ENCODE measurements at regions not wholly inside any gene's neighbourhood (a gene's known extent, or its start where the extent isn't known, plus 50 kb on each side); places are given as distances from the start of the nearest gene placed in this dataset.

GRCh38 chr16:55082591-55082976 lies 151.9 kb downstream of the IRX5 start:
- no peaks in the 10 kb centered on the region for H3K9me3 ChIP-seq (ENCODE audit: low read length)
- no TSS peak for BruUV-seq (replicated peaks)
- H3K36me3 ChIP-seq (ENCODE audit: insufficient read depth, low read length): no peaks in the 10 kb centered on the region
- intact Hi-C loops (cut with micrococcal nuclease; ENCODE audit: unreplicated experiment): no loop called here
- CTCF ChIA-PET (ENCODE audit: unreplicated experiment): no interaction called here
- H2AFZ ChIP-seq (ENCODE audit: low read length): no peak overlapping the region
- H3K79me2 ChIP-seq (ENCODE audit: insufficient read depth, low read depth, low read length): no peaks in the 10 kb centered on the region
- H3K4me3 ChIP-seq (ENCODE audit: low read depth, low read length, poor library complexity, severe bottlenecking): no peak overlapping the region
- H4K20me1 ChIP-seq (ENCODE audit: insufficient read depth, low read length): no peaks in the 10 kb centered on the region
- no peak overlapping the region for H3K27ac ChIP-seq (ENCODE audit: low read depth, low read length, poor library complexity, severe bottlenecking)
- no peaks in the 10 kb centered on the region for H3K4me1 ChIP-seq (ENCODE audit: insufficient read depth, low read length, poor library complexity, severe bottlenecking)
- TF ChIP-seq EZH2phosphoT487 (IDR thresholded peaks at IDR 0.05; ENCODE audit: borderline replicate concordance, low read depth, low read length) (no peak), CTCF (conservative IDR thresholded peaks at IDR 0.05; ENCODE audit: low read length) (no peak)
- no peak for DNase-seq (ENCODE audit: low spot score)
- POLR2A ChIA-PET: no interaction called here
- H3K4me2 ChIP-seq (ENCODE audit: low read length): no peak overlapping the region
- no peaks in the 10 kb centered on the region for H3K9me2 ChIP-seq (ENCODE audit: insufficient read depth, low read length)

DNA sequence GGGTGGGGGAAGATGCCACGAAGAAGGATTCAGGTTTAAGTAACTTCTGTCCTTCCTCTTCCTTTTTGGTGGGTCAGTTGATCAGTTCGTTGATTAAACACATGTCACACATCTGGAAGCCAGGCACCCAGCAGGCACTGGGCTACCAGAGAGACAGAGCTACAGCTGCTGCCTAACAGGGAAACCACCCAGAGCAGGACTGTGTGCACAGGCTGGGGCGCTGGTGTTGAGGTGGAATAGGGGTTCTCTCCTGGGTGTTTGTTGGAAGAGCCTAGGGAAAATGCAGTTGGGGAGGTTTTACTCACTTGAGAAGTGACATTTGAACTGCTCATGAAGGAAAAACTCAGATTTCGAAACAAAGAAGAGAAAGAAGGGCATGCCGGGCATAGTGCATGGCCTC lies 152.4 kb downstream of the IRX5 start:
- POLR2A ChIA-PET: no interaction called here
- Histone ChIP-seq H2AFZ (ENCODE audit: low read length) (no peak overlapping the region), H3K36me3 (ENCODE audit: insufficient read depth, low read length) (no peaks in the 10 kb centered on the region), H3K4me1 (ENCODE audit: insufficient read depth, low read length, poor library complexity, severe bottlenecking) (no peaks in the 10 kb centered on the region), H4K20me1 (ENCODE audit: insufficient read depth, low read length) (no peaks in the 10 kb centered on the region), H3K9me3 (ENCODE audit: low read length) (no peaks in the 10 kb centered on the region), H3K79me2 (ENCODE audit: insufficient read depth, low read depth, low read length) (no peaks in the 10 kb centered on the region), H3K4me3 (ENCODE audit: low read depth, low read length, poor library complexity, severe bottlenecking) (no peak overlapping the region), H3K4me2 (ENCODE audit: low read length) (no peak overlapping the region), H3K9me2 (ENCODE audit: insufficient read depth, low read length) (no peaks in the 10 kb centered on the region), H3K27ac (ENCODE audit: low read depth, low read length, poor library complexity, severe bottlenecking) (no peak overlapping the region)
- CTCF ChIA-PET (ENCODE audit: unreplicated experiment): no interaction called here
- no TSS peak for BruUV-seq (replicated peaks)
- intact Hi-C loops (cut with micrococcal nuclease; ENCODE audit: unreplicated experiment): no loop called here
- DNase-seq (ENCODE audit: low spot score): no peak
- TF ChIP-seq EZH2phosphoT487 (IDR thresholded peaks at IDR 0.05; ENCODE audit: borderline replicate concordance, low read depth, low read length) (no peak), CTCF (conservative IDR thresholded peaks at IDR 0.05; ENCODE audit: low read length) (no peak)

DNA sequence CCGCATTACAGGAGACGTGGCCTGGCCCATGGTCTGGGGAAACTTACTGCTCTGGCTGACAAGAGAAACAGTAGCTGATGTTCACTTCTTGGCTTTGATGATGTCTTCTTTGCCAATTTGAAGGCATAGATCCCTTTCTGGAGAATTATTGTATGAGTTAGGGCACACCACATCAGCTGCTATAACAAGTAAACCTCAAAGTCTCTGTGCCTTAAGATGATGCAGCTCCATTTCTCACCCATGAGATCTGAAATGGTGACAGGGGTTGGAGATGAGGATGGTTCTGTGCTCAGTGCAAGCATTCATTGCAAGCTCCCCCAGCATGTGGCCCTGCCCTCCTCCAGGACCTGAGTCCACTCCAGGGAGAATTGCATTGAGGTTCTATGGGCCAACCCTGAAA lies 157.4 kb downstream of the IRX5 start:
- BruUV-seq (replicated peaks): no TSS peak
- no peaks in the 10 kb centered on the region for H3K36me3 ChIP-seq (ENCODE audit: insufficient read depth, low read length)
- no peak overlapping the region for H3K4me3 ChIP-seq (ENCODE audit: low read depth, low read length, poor library complexity, severe bottlenecking)
- intact Hi-C loops (cut with micrococcal nuclease; ENCODE audit: unreplicated experiment): no loop called here
- ChIA-PET POLR2A (no interaction called here), CTCF (ENCODE audit: unreplicated experiment) (no interaction called here)
- H3K9me3 ChIP-seq (ENCODE audit: low read length): no peaks in the 10 kb centered on the region
- H3K9me2 ChIP-seq (ENCODE audit: insufficient read depth, low read length): no peaks in the 10 kb centered on the region
- no peak overlapping the region for H3K4me2 ChIP-seq (ENCODE audit: low read length)
- H3K79me2 ChIP-seq (ENCODE audit: insufficient read depth, low read depth, low read length): no peaks in the 10 kb centered on the region
- H4K20me1 ChIP-seq (ENCODE audit: insufficient read depth, low read length): no peaks in the 10 kb centered on the region
- H3K27ac ChIP-seq (ENCODE audit: low read depth, low read length, poor library complexity, severe bottlenecking): no peak overlapping the region
- TF ChIP-seq CTCF (conservative IDR thresholded peaks at IDR 0.05; ENCODE audit: low read length) (no peak), EZH2phosphoT487 (IDR thresholded peaks at IDR 0.05; ENCODE audit: borderline replicate concordance, low read depth, low read length) (no peak)
- DNase-seq (ENCODE audit: low spot score): no peak
- H2AFZ ChIP-seq (ENCODE audit: low read length): no peak overlapping the region
- no peaks in the 10 kb centered on the region for H3K4me1 ChIP-seq (ENCODE audit: insufficient read depth, low read length, poor library complexity, severe bottlenecking)
